ENCODE measurements at regions not wholly inside any gene's neighbourhood (a gene's known extent, or its start where the extent isn't known, plus 50 kb on each side); places are given as distances from the start of the nearest gene placed in this dataset.
"Not testable (repeated sequence)": the region's sequence is repeated elsewhere in the genome, so short reads cannot be mapped to it uniquely, and the experiment has no call there.

- no peak for DNase-seq
These were observed 77.4 kb downstream of the MS4A13 start for GRCh38 chr11:60592601-60593000.

- DNase-seq = no peak
These were observed 79.9 kb downstream of the MS4A13 start for GRCh38 chr11:60594998-60595642.

- no peak for DNase-seq
These were observed 91.9 kb upstream of the MS4A8 start for GRCh38 chr11:60607483-60607882.

GRCh38 chr11:60609632-60610031, 89.8 kb upstream of the MS4A8 start:
- DNase-seq = no peak

GRCh38 chr11:60610702-60611101, 88.7 kb upstream of the MS4A8 start:
- DNase-seq = no peak

- DNase-seq = no peak
These were observed 83.9 kb upstream of the MS4A8 start for GRCh38 chr11:60615497-60615896.

GRCh38 chr11:60621940-60622339, 77.5 kb upstream of the MS4A8 start:
- DNase-seq = not testable (repeated sequence)

- not testable (repeated sequence) for DNase-seq
These were observed 76.6 kb upstream of the MS4A8 start for GRCh38 chr11:60622776-60623175.

- DNase-seq = peak; percentile 78
These were observed 74.2 kb upstream of the MS4A8 start for GRCh38 chr11:60625262-60625661.

- no peak for DNase-seq
These were observed 70.0 kb upstream of the MS4A8 start for GRCh38 chr11:60629399-60629798.

GRCh38 chr11:60631944-60632343, 67.5 kb upstream of the MS4A8 start:
- no peak for DNase-seq

GRCh38 chr11:60633645-60634044, 65.8 kb upstream of the MS4A8 start:
- DNase-seq = no peak

- DNase-seq = no peak
These were observed 65.3 kb upstream of the MS4A8 start for GRCh38 chr11:60634126-60634525.

- DNase-seq = no peak
These were observed 57.5 kb upstream of the MS4A8 start for GRCh38 chr11:60641940-60642339.

GRCh38 chr11:60647087-60647486, 52.3 kb upstream of the MS4A8 start:
- DNase-seq = no peak

Data from islet precursor cell (in vitro differentiated cells).